ENCODE measurements at regions not wholly inside any gene's neighbourhood (a gene's known extent, or its start where the extent isn't known, plus 50 kb on each side); places are given as distances from the start of the nearest gene placed in this dataset.

- WGBS (ENCODE audit: low lambda C conversion rate) = 3% methylated on average over 4 of the region's 8 CpGs
- intact Hi-C loops (cut with micrococcal nuclease; ENCODE audit: unreplicated experiment) (no loop called here), in situ Hi-C loops (cut with HindIII; ENCODE audit: extremely low pct_ligation_motif_present, low pct_unique_long_range_greater_than_20kb) (no loop called here)
- Histone ChIP-seq H3K27ac (ENCODE audit: extremely low read length, insufficient read depth, low read length) (no peak overlapping the region), H3K27me3 (ENCODE audit: control insufficient read depth in 1 of 2, insufficient read depth in 2 of 2, low read length in 2 of 2) (peaks cover 20 to 67% of the 10 kb centered on the region in 2 experiments), H2AFZ (ENCODE audit: low read length) (no peak overlapping the region), H3K9me3 (ENCODE audit: low read length) (no peaks in the 10 kb centered on the region), H3K4me2 (ENCODE audit: low read depth, low read length) (no peak overlapping the region), H4K20me1 (ENCODE audit: insufficient read depth, low read length) (peaks cover 3% of the 10 kb centered on the region; the same call in 1 of the 2 replicates), H3K36me3 (replicated peaks in 1 of 2; ENCODE audit: control insufficient read depth in 1 of 2, insufficient read depth in 2 of 2, low read length in 2 of 2) (no peaks in the 10 kb centered on the region), H3K9ac (ENCODE audit: insufficient read depth, low read depth, low read length) (no peak overlapping the region), H3K4me1 (ENCODE audit: insufficient read depth, low read length) (no peaks in the 10 kb centered on the region), H3K4me3 (replicated peaks in 1 of 3; ENCODE audit: insufficient read depth in 1 of 3, low read depth in 2 of 3, low read length in 3 of 3) (no peak overlapping the region), H3K79me2 (ENCODE audit: insufficient read depth, low read length) (no peaks in the 10 kb centered on the region)
- no peak for FAIRE-seq
- BruUV-seq (replicated peaks) = no TSS peak
- POLR2A ChIA-PET = no interaction called here
- CTCF ChIA-PET (ENCODE audit: low intra/inter-chr PET ratio, low total read pairs) = no interaction called here
- TF ChIP-seq, protein P1, sequence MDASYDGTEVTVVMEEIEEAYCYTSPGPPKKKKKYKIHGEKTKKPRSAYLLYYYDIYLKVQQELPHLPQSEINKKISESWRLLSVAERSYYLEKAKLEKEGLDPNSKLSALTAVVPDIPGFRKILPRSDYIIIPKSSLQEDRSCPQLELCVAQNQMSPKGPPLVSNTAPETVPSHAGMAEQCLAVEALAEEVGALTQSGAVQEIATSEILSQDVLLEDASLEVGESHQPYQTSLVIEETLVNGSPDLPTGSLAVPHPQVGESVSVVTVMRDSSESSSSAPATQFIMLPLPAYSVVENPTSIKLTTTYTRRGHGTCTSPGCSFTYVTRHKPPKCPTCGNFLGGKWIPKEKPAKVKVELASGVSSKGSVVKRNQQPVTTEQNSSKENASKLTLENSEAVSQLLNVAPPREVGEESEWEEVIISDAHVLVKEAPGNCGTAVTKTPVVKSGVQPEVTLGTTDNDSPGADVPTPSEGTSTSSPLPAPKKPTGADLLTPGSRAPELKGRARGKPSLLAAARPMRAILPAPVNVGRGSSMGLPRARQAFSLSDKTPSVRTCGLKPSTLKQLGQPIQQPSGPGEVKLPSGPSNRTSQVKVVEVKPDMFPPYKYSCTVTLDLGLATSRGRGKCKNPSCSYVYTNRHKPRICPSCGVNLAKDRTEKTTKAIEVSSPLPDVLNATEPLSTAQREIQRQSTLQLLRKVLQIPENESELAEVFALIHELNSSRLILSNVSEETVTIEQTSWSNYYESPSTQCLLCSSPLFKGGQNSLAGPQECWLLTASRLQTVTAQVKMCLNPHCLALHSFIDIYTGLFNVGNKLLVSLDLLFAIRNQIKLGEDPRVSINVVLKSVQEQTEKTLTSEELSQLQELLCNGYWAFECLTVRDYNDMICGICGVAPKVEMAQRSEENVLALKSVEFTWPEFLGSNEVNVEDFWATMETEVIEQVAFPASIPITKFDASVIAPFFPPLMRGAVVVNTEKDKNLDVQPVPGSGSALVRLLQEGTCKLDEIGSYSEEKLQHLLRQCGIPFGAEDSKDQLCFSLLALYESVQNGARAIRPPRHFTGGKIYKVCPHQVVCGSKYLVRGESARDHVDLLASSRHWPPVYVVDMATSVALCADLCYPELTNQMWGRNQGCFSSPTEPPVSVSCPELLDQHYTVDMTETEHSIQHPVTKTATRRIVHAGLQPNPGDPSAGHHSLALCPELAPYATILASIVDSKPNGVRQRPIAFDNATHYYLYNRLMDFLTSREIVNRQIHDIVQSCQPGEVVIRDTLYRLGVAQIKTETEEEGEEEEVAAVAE (CRISPR knock-in tag; IDR thresholded peaks at IDR 0.05; ENCODE audit: borderline replicate concordance) = no peak
- TF ChIP-seq NCOA1 (CRISPR knock-in tag; IDR thresholded peaks at IDR 0.05) (no peak), ZNF564 (CRISPR knock-in tag; IDR thresholded peaks at IDR 0.05) (no peak), RBAK (CRISPR knock-in tag; IDR thresholded peaks at IDR 0.05) (no peak), ZNF639 (CRISPR knock-in tag; conservative IDR thresholded peaks at IDR 0.05) (no peak), MBNL3 (CRISPR knock-in tag; conservative IDR thresholded peaks at IDR 0.05) (no peak), ZNF724P (CRISPR knock-in tag; IDR thresholded peaks at IDR 0.05; ENCODE audit: borderline replicate concordance) (no peak), ZNF296 (CRISPR knock-in tag; conservative IDR thresholded peaks at IDR 0.05) (no peak), ZNF777 (CRISPR knock-in tag; IDR thresholded peaks at IDR 0.05) (no peak), YEATS2 (CRISPR knock-in tag; IDR thresholded peaks at IDR 0.05; ENCODE audit: borderline replicate concordance) (no peak), GTF3A (CRISPR knock-in tag; conservative IDR thresholded peaks at IDR 0.05) (no peak), DMTF1 (CRISPR knock-in tag; IDR thresholded peaks at IDR 0.05) (no peak), ZBTB42 (CRISPR knock-in tag; IDR thresholded peaks at IDR 0.05) (no peak)
- TF ChIP-seq, protein P2, sequence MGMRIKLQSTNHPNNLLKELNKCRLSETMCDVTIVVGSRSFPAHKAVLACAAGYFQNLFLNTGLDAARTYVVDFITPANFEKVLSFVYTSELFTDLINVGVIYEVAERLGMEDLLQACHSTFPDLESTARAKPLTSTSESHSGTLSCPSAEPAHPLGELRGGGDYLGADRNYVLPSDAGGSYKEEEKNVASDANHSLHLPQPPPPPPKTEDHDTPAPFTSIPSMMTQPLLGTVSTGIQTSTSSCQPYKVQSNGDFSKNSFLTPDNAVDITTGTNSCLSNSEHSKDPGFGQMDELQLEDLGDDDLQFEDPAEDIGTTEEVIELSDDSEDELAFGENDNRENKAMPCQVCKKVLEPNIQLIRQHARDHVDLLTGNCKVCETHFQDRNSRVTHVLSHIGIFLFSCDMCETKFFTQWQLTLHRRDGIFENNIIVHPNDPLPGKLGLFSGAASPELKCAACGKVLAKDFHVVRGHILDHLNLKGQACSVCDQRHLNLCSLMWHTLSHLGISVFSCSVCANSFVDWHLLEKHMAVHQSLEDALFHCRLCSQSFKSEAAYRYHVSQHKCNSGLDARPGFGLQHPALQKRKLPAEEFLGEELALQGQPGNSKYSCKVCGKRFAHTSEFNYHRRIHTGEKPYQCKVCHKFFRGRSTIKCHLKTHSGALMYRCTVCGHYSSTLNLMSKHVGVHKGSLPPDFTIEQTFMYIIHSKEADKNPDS (CRISPR knock-in tag; IDR thresholded peaks at IDR 0.05) = no peak
- TF ChIP-seq, protein P3, sequence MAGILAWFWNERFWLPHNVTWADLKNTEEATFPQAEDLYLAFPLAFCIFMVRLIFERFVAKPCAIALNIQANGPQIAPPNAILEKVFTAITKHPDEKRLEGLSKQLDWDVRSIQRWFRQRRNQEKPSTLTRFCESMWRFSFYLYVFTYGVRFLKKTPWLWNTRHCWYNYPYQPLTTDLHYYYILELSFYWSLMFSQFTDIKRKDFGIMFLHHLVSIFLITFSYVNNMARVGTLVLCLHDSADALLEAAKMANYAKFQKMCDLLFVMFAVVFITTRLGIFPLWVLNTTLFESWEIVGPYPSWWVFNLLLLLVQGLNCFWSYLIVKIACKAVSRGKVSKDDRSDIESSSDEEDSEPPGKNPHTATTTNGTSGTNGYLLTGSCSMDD (CRISPR knock-in tag; IDR thresholded peaks at IDR 0.05) = no peak
- ATAC-seq = no peak
- no peak for DNase-seq (ENCODE audit: low spot score)
These were observed 204.5 kb downstream of the BRD1 start for GRCh38 chr22:49623176-49623575.

Measured in HepG2 (cell line).